GM21360 (cell line): ENCODE measurements at regions not wholly inside any gene's neighbourhood (a gene's known extent, or its start where the extent isn't known, plus 50 kb on each side); places are given as distances from the start of the nearest gene placed in this dataset.

Source experiments
- ATAC-seq: cut with Tn5 transposase; IDR thresholded peaks from one replicate; pipeline ENCODE4 v1.9.1; 2021; ENCODE audit warnings: mild to moderate bottlenecking, moderate library complexity; ENCODE audit not compliant: unreplicated experiment

DNA sequence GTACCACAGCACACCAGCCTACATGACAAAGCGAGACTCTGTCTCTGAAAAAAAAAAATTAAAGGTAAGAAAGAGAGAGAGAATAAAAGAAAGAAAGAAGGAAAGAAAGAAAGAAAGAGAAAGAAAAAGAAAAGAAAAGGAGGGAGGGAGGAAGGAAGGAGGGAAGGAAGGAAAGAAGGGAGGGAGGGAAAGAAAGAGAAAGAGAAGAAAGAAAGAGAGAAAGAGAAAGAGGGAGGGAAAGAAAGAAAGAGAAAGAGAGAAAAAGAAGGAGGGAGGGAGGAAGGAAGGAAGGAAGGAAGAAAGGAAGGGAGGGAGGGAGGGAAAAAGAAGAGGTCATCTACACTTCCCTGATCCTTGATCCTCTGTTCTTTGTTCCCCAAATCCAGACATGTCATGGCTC, 104.8 kb upstream of the GJB5 start:
- ATAC-seq, result no peak

DNA sequence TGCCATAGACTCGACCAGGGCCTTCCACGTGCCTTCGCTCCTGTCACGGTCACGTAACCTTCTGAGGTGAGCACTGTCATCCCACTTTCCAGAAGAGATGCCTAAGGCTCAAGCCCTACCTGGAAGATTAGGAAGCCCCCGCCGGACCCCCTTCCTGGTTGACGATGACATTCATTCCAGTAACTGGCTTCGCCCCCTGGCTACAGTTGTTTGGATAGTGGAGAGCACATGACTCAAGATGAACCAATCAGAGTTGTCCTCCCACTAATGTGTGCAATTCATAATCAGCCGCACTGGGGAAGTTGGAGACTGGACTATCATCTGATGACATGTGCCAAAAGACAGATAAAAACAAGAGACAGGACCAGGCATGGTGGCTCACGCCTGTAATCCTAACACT, 104.0 kb upstream of the GJB5 start:
- no peak for ATAC-seq

DNA sequence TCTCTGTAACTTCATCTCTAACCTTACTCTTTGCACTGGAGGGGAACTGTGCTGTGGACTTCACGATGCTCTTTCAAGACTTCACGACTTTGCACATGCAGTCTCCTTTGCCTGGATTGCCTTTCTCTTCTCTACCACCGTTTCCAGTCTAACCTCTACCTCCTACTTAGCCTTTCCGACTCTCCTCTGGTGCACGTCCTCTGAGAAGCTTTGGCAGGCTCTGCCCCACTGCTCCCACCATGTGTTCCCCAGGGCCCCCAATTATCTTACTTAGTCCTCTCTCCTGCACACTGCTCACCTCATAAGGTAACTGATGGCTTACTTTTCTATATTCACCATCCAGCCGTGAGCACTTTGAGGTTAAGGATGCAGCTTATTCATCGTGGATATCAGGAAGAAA, 101.7 kb upstream of the GJB5 start:
- ATAC-seq, result no peak

DNA sequence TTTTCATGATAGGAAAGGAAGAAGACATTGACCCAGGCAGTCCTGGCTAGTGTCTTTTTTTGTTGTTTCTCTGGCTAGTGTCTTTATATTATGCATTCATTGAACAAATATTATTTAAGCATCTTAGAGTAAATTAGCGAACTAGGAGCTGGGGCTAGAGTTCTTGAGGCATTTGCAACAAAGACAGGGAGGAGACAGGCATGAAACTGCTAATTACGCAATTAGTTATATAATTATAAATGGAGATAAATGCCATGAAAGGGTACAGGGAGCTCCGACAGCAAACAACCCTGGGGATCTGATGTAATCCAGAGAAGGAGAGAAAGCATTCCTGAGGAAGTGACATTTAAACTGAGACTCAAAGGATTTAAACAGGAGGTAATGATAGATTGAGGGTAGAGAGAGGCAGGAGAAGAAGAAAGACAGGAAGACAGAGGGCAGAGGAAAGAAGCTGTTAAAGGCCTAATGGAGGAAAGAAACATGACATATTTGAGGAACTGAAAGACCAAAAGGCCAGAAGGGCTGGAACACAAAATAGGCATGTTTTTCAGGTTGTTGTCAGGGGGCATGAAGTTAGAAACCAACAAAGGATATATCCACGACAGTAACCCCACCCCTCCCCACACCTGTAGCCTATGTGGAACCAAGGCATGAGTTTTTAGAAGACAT, 99.5 kb upstream of the GJB5 start:
- no peak for ATAC-seq

DNA sequence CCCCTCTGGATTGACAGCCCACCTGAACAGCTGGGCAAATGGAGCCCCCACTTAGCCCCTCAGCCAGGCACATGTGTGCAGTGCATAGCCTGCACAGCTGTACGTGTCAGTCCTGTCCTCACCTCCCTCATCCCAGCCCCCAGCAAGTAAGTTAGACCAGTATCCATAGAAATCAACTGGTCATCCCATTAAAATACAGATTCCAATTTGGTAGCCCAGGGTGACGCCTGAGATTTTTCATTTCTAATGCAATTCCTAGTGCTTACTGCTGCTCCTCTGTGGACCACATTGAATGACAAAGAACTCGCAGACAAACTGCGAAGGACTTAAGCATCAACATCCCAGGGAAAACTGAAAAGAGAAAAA, 99.0 kb upstream of the GJB5 start:
- ATAC-seq, result no peak

DNA sequence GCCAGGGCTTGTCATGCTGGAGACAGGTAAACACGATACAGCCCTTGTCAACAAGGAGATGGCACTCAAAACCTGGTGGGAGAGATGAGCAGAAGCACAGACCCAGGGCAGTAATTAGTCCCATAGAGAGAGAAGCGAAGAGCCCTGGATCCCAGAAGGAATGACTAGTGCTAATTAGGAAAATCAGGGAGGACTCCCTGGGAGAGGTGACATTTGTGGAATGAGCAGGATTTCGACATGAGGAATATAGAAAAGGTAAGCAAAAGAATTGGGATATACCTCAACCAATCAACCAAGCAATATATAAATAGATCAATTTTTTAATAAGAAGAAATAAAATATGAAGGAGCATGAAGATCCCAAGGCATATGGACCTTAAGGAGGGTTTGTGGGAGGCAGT, 98.5 kb upstream of the GJB5 start:
- ATAC-seq, result no peak

DNA sequence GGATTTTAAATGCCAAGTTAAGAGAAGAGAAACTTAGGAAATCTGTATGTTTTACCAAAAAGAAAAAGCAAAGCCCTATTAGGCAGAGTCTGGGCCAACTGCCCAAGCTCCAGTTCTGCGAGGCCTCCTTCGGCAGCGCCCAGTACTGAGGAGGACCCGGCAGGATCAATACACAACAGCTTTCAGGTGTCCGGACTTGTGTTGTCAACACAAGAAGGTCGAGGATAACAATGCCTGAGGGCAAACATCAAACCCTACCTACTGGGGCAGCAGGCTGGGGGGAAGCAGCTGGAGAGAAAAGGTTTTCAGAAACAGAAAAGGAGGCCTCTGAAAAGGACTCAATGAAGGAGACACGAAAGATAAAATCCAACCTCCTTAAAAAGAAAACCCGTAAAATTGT, 98.1 kb upstream of the GJB5 start:
- ATAC-seq, result no peak

DNA sequence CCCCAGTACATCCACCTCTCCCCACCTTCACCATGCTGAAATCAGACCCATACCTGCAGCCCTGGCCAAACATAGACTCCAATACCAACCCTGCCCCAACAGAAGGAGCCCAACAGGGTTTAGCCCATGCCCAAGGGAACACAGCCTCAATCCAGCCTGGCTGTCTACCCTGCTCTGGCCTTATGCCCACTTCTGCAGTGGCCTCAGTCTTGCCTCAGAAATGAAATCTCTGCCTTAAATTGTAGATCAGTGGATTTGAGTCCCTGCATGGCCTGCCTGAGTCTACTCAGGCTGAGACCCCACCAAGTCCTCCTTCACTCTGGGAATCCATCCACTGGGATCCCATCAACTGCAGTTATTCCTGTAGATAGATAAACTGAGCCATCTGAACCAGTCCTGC, 97.6 kb upstream of the GJB5 start:
- no peak for ATAC-seq

DNA sequence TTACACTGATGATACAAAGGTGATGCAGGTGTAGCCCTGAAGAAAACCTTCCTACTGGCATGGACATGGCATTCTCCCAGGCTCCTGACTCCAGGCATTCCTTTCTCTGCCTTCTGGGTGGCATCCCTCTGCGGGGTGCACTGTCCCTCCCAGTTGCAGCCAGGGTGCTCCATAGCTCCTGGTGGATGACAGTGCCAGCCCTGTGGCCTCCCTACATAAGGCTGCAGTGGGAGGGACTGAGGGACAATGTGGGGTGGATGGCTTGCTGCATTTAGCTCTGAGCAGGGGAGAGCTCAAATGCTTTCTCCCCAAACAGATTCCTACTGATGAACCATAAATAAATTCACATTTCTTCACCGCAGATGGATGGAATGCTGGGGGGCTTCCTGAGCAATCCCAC, 97.0 kb upstream of the GJB5 start:
- no peak for ATAC-seq

DNA sequence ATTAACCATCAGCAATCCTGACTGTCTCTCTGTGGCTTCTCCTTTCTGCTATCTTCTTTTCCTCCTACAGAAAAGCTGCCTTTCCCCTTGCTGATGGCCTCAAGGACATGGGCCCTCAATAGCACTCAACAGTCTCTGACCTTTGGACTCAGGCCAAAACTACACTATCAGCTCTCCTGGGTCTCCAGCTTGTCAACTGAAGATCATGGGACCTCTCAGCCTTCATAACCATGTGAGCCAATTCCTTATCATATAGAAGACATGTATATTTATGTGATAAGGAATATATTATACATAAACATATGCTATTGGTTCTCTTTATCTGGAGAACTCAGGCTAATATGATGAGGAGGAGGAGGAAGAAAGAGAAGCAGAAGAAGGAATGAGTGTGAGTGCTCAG, 91.8 kb upstream of the GJB5 start:
- no peak for ATAC-seq

DNA sequence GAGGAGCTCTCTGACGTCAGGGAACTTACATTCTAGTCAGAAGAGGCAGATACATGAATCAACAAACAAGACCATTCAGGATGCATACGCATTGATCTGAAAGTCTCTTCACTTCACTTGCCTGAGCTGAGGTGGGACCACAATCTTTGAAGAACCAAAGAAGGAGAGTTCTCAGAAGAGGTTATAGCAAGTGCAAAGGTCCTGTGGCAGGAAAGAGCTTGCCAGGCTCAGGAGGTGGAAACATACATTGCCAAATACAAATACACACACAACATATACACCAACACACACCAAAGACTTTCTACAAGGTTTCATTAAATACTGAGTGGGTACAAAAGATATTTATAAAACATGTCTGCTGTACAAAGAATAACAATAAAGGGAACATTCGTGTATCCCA, 86.8 kb upstream of the GJB5 start:
- no peak for ATAC-seq

DNA sequence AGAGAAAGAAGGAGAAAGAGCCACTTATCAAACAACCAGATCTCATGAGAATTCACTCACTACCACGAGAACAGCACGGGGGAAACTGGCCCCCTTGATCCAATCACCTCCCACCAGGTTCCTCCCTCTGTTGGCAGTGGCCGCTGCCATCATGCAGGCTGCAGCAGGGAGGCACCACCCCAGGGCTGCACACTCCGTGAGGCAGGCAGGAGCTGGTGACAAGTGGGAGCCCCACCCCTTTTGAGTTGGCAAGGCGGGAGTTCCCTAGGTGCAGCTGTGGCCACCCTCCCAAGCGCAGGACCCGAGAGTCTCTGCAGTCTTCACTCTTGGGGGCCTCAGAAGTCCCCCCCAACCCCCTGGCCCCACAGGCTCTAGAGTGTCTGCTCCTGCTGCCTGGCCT, 83.9 kb upstream of the GJB5 start:
- no peak for ATAC-seq

DNA sequence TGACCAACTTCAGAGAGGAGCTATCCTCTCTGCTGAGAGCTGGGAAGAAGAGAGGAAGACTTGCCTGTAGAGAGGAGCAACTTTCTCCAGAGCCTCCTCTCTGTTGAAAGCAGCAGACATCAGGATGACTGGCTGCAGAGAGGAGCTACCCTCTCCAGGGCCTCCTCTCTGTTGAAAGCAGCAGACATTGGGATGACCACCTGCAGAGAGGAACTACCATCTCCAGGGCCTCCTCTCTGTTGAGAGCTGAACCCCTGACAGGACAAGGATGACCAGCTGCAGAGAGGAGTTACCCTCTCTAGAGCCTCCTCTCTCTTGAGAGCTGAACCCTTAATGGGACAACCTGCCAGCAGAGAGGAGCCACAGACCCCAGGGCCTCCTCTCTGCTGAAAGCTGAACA, 83.0 kb upstream of the GJB5 start:
- no peak for ATAC-seq

DNA sequence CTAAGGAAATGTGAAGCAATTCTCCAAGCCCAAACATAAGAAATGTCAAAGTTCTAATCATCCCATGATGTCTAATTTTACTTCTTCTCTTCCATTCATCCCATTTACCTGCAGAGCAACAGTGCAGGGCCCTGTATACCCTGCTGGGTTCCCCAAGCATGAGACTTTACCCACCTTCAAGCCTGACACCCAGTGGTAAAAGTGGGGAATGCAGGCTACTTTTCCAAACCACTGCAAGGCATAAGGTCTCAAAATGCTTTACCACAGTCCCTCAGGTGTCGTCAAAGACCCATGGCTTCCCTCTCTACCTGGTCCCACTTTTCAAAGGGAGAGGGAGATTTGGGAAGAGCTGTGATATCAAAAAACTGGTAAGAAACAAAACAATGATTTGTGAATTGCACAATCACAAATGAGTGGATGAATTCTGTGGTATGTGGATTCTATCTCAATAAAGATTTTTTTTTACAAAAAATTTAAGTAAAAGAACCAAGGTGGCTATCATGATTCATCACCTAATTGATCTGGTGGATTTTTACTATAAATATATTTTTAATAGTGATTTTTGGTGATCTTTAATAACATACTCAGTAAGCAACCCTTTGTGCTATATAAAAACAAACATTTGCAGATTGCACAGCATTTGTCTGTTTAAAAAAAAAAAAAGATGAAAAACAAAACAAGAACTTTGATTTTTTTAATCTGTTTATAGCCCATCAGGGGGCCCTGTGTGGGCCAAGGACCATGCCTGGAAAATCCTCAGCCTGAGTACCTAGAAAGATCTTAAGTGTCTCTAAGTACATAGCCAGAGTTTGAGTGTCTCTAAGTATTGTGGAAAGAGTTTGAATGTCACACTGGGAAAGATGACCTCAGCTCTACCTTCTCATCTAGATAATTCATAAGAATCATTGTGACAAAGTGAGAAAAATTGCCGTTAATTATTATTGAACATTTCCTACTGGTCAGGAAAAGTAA, 73.1 kb upstream of the GJB5 start:
- no peak for ATAC-seq

DNA sequence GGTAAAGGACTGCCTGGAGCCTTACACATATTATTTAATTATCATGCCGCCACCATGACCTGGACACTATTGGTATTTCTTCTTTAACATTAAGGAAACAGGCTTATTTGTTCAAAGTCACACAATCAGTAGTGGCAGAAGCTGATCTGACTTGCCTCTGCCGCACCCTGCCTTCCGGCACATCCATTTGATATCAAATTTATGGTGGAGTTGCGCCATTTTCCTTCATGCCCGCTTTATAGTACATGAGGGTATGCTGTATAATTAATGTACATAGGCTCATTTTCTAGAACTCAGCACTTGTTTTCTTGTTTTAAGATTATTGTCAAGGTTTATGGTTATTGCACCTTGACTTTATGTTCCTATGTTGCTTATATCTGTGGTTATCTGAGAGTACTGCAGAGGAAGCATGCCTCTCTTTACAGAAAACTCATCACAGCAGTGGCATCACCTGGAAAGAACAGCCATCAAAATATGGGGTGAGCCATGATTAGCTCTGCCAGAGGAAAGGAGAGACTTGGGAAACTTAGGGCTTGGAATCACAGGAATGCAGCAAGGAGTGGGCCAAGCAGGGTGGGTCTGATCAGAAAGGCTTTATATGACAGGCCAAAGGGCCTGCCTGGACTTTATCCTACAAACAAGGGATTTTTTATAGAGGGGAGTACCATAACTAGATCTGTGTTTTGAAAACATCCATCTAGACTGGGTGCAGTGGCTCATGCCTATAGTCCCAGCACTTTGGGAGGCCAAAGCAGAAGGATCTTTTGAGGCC, 72.2 kb upstream of the GJB5 start:
- no peak for ATAC-seq

DNA sequence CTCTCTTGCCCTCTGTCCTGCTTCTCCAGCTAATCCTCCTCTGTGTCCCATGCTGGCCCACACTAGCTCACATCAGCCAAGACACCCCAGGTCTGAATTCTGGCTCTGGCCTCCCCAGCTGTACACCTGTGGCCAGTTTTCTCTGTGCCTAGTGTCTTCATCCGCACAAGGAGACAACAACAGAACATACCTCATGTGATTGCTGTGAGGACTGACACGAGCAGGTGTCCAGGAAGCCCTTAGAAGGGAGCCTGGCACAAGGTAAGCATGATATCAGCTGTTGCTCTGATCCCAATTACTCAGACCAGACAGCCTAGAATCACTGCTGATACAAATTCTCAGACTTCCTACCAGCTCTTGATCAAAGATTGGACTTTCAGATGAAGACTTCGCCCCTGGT, 71.2 kb upstream of the GJB5 start:
- no peak for ATAC-seq

DNA sequence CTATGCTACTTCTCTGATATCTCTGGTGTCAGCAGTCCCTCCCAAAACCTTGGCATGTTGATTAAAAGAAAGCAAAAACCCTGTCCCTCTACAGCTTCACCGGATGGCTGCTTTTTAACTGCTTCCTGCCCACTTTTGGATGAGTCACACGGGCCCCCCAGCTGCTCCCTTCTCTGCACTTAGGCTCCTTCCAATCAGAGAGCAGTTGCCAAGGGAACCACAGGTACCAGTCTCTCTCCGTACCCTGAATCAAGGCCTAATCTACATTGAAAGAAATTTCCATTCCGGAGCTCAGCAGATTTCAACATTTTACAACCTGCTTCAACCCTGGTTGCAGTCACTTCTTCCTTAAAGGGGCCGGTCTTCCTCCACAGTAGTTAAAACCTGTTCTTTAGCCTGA, 70.6 kb upstream of the GJB5 start:
- no peak for ATAC-seq

DNA sequence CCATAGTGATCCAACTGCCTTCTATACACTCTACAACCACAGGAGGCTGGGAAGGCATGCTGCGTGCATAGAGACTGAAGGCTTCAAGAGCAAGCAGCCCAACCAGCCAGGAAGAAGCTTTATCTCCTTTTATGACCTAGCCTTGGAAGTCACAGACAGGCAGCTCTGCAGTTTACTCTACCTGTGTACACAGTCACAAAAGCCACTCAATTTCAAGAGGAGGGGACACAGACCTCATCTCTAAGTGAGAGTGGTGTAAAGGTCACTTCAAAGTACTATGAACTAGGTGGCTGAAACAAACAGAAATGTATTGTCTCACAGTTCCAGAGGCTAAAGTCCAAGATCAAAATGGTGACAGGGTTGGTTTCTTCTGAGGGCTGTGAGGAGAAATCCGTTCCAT, 69.6 kb upstream of the GJB5 start:
- ATAC-seq, result no peak

DNA sequence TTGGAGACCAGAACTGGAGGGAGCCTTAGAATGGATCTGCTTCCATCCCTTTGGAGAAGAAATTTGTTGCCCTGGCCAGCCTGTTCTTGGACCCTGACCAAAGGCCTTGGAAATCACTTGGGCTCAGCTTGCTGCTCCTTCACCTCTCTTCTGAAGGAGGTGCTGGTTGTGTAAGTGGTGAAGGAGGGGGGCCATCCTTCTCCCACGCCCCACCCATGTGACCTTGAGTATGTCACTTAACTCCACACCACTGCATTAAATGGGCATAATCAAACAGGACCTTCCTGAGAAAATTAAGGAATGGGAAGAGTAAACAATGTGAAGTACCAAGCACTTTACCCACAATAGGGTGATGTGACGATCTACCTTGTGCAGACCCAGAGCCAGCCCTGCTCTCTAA, 68.3 kb upstream of the GJB5 start:
- ATAC-seq, result no peak

DNA sequence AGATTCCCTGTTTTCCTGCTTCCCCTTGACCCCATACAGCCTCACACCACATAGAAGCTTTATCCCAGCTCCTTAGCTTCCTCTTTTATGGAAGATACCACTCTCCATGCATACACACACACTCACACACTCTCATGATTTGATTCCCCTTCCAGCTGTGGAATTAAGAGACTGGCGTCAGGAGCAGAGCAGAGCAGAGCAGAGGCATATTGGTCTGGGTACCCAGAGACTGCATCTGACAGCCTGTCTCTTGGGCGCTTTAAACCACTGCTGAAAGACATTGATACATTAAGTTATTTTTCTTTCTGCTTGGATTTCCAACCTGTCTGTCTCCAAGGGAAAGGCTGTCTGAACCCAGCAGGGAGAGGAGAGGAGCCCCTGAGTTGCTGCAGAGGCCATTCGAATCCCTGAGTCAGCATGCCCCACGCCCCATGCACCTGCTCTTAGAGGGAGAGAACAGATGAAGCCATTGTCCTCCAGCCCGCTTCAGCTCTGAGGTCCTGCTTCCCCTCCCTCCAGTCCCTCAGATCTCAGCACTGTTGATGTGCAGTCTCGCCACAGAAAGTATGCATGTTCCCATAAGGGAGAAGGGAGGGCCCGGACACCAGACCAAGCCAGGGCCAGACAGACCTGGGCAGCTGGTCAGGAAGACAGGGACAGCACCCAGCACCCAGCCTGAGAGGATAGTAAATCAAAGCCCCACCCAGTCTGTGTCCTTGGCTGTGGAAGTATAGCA, 66.7 kb upstream of the GJB5 start:
- no peak for ATAC-seq

DNA sequence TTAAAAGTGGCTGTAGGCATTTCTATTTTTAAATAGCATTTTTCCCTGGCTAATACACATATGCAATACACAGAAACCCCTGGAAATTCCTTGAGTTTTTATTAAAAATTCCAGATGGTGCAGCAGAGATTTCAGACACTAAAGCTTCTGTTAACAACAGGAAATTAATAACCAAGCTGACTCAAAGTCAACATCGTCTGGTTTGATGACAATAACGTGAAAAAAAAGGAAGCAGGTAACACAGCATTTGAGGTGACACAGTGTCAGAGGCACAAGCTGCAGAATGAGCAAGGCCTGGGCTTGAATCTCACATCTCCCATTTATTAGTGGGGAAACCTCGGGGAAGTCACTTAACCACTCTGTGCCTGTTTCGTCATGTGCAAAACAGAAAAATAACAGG, 64.6 kb upstream of the GJB5 start:
- no peak for ATAC-seq
